Loucy (cell line): ENCODE measurements at regions not wholly inside any gene's neighbourhood (a gene's known extent, or its start where the extent isn't known, plus 50 kb on each side); places are given as distances from the start of the nearest gene placed in this dataset.

ENCODE experiments used
- H2AFZ ChIP-seq: fragments of 200-600 bp; sonication (generic); 2 replicates; pipeline ENCODE4 v1.6.0; 2016; ENCODE audit warnings: antibody characterized with exemption, mild to moderate bottlenecking, low read length, moderate library complexity
- H3F3A ChIP-seq: fragments of 200-600 bp; 2 replicates; pipeline ENCODE4 v1.6.0; 2016; ENCODE audit warnings: antibody characterized with exemption, low read depth, mild to moderate bottlenecking
- H3K27me3 ChIP-seq: fragments of 200-600 bp; sonication (generic); 2 replicates; pipeline ENCODE4 v1.6.1; 2014; ENCODE audit warnings: low read length, mild to moderate bottlenecking; ENCODE audit not compliant: insufficient read depth, poor library complexity, severe bottlenecking
- H3K36me3 ChIP-seq: fragments of 200-600 bp; sonication (generic); 2 replicates; pipeline ENCODE4 v1.6.1; 2016; ENCODE audit warnings: low read length; ENCODE audit not compliant: insufficient read depth
- H3K4me1 ChIP-seq: fragments of 200-600 bp; sonication (generic); 2 replicates; pipeline ENCODE4 v1.5.1; 2014; ENCODE audit warnings: low read length, mild to moderate bottlenecking; ENCODE audit not compliant: insufficient read depth, poor library complexity, severe bottlenecking
- H3K4me2 ChIP-seq: fragments of 200-600 bp; sonication (generic); 2 replicates; pipeline ENCODE4 v1.6.0; 2014; ENCODE audit warnings: antibody characterized with exemption, low read length, low read depth, mild to moderate bottlenecking; ENCODE audit not compliant: poor library complexity, severe bottlenecking
- H3K4me3 ChIP-seq: fragments of 200-600 bp; sonication (generic); 2 replicates; pipeline ENCODE4 v1.5.1; 2014; ENCODE audit warnings: low read length, mild to moderate bottlenecking, mixed read lengths; ENCODE audit not compliant: poor library complexity, severe bottlenecking
- H3K79me2 ChIP-seq: fragments of 200-600 bp; sonication (generic); 2 replicates; pipeline ENCODE4 v1.6.1; 2014; ENCODE audit warnings: low read length; ENCODE audit not compliant: insufficient read depth
- H3K9ac ChIP-seq: fragments of 200-600 bp; sonication (generic); 2 replicates; pipeline ENCODE4 v1.6.0; 2014; ENCODE audit warnings: mild to moderate bottlenecking, low read depth, low read length, moderate library complexity; ENCODE audit not compliant: poor library complexity, severe bottlenecking
- H3K9me2 ChIP-seq: fragments of 200-600 bp; sonication (generic); replicated peaks from 2 replicates; pipeline ENCODE4 v1.6.1; 2016; ENCODE audit warnings: low read depth, low read length, mixed read lengths
- H3K9me3 ChIP-seq: fragments of 200-600 bp; sonication (generic); 2 replicates; pipeline ENCODE4 v1.6.1; 2014; ENCODE audit warnings: mild to moderate bottlenecking, antibody characterized with exemption, low read length, low read depth; ENCODE audit not compliant: insufficient read depth
- H4K20me1 ChIP-seq: fragments of 200-600 bp; sonication (generic); 2 replicates; pipeline ENCODE4 v1.6.0; 2014; ENCODE audit warnings: antibody characterized with exemption, low read length, mild to moderate bottlenecking; ENCODE audit not compliant: insufficient read depth, poor library complexity, severe bottlenecking
- CTCF ChIP-seq: fragments of 200-600 bp; sonication (generic); conservative IDR thresholded peaks from 2 replicates; pipeline ENCODE4 v1.5.1; 2014; ENCODE audit warnings: mild to moderate bottlenecking, antibody characterized with exemption, low read length
- EZH2phosphoT487 ChIP-seq: fragments of 200-600 bp; IDR thresholded peaks from 2 replicates; pipeline ENCODE4 v1.6.1; 2018; ENCODE audit warnings: antibody characterized with exemption, mild to moderate bottlenecking, moderate library complexity, borderline replicate concordance

- no peak overlapping the region for H3K4me2 ChIP-seq
- peaks cover 47% of the 10 kb centered on the region for H3K4me1 ChIP-seq
- H3K79me2 ChIP-seq, result no peaks in the 10 kb centered on the region; the same call in 1 of the 2 replicates
These were observed 128.9 kb upstream of the SIX2 start for GRCh38 chr2:45137966-45138695.

GRCh38 chr2:45134726-45135125 lies 125.5 kb upstream of the SIX2 start:
- H2AFZ ChIP-seq, result 0 out of 2 replicates have a peak overlapping the region, but pooled peaks have one; percentile 18
- peaks cover 6% of the 10 kb centered on the region for H3F3A ChIP-seq
- H3K27me3 ChIP-seq, result no peaks in the 10 kb centered on the region
- no peaks in the 10 kb centered on the region for H3K9me2 ChIP-seq
- H3K79me2 ChIP-seq, result no peaks in the 10 kb centered on the region; the same call in 1 of the 2 replicates
- no peak for TF ChIP-seq EZH2phosphoT487
- TF ChIP-seq CTCF, result no peak
- no peaks in the 10 kb centered on the region for H3K9me3 ChIP-seq
- peaks cover 54% of the 10 kb centered on the region for H3K4me1 ChIP-seq
- H3K4me3 ChIP-seq, result peak overlapping the region; percentile 69
- no peaks in the 10 kb centered on the region for H4K20me1 ChIP-seq
- H3K36me3 ChIP-seq, result no peaks in the 10 kb centered on the region
- peak overlapping the region; percentile 77 for H3K4me2 ChIP-seq
- H3K9ac ChIP-seq, result peak overlapping the region; percentile 70

More at GRCh38 chr2:45137966-45138695, 128.9 kb upstream of the SIX2 start:
- Histone ChIP-seq H4K20me1 (no peaks in the 10 kb centered on the region), H3K27me3 (no peaks in the 10 kb centered on the region), H2AFZ (no peak overlapping the region), H3K9ac (no peak overlapping the region), H3K9me3 (no peaks in the 10 kb centered on the region), H3K36me3 (no peaks in the 10 kb centered on the region), H3K9me2 (no peaks in the 10 kb centered on the region), H3F3A (peaks cover 6% of the 10 kb centered on the region), H3K4me3 (no peak overlapping the region)
- TF ChIP-seq CTCF (no peak), EZH2phosphoT487 (no peak)

GRCh38 chr2:45134014-45134413 lies 124.8 kb upstream of the SIX2 start:
- peaks cover 6% of the 10 kb centered on the region for H3F3A ChIP-seq
- no peaks in the 10 kb centered on the region for H3K9me3 ChIP-seq
- H3K4me2 ChIP-seq, result peak overlapping the region; percentile 77
- H3K4me3 ChIP-seq, result peak overlapping the region; percentile 69
- no peaks in the 10 kb centered on the region for H4K20me1 ChIP-seq
- H3K27me3 ChIP-seq, result no peaks in the 10 kb centered on the region
- H3K36me3 ChIP-seq, result no peaks in the 10 kb centered on the region
- TF ChIP-seq CTCF, result no peak
- H3K79me2 ChIP-seq, result no peaks in the 10 kb centered on the region; the same call in 1 of the 2 replicates
- no peaks in the 10 kb centered on the region for H3K9me2 ChIP-seq
- peak overlapping the region; percentile 2; the same call in 1 of the 2 replicates for H2AFZ ChIP-seq
- peak overlapping the region; percentile 70 for H3K9ac ChIP-seq
- H3K4me1 ChIP-seq, result peaks cover 54% of the 10 kb centered on the region
